Endothelial cell of umbilical vein (primary cell): ENCODE measurements at regions not wholly inside any gene's neighbourhood (a gene's known extent, or its start where the extent isn't known, plus 50 kb on each side); places are given as distances from the start of the nearest gene placed in this dataset.

ENCODE experiments used
- JUN ChIP-seq: IDR thresholded peaks from 2 replicates; pipeline ENCODE4 v1.6.1; 2011; ENCODE audit warnings: borderline replicate concordance, low read depth; ENCODE audit not compliant: insufficient read length, insufficient read depth
- POLR2AphosphoS5 ChIP-seq: IDR thresholded peaks from 2 replicates; pipeline ENCODE4 v1.6.1; 2012; ENCODE audit warnings: low read depth, mild to moderate bottlenecking, control low read depth, low read length, moderate library complexity; ENCODE audit not compliant: insufficient read depth
- TF ChIP-seq, protein P1 (sequence below), 2 donors: IDR thresholded peaks; 1 replicate in 1 of 2; 2 replicates in 1 of 2; pipeline ENCODE4 v1.5.1; 2011; ENCODE audit warnings: low read length in 2 of 2, mild to moderate bottlenecking in 2 of 2, moderate library complexity in 2 of 2, control low read depth in 1 of 2, inconsistent platforms in 1 of 2, low read depth in 1 of 2; ENCODE audit not compliant: insufficient read depth in 1 of 2; ENCODE audit errors: extremely low read depth in 1 of 2

GRCh38 chr1:74858136-74858535 lies 125.2 kb downstream of the TYW3 start:
- TF ChIP-seq, protein P1, sequence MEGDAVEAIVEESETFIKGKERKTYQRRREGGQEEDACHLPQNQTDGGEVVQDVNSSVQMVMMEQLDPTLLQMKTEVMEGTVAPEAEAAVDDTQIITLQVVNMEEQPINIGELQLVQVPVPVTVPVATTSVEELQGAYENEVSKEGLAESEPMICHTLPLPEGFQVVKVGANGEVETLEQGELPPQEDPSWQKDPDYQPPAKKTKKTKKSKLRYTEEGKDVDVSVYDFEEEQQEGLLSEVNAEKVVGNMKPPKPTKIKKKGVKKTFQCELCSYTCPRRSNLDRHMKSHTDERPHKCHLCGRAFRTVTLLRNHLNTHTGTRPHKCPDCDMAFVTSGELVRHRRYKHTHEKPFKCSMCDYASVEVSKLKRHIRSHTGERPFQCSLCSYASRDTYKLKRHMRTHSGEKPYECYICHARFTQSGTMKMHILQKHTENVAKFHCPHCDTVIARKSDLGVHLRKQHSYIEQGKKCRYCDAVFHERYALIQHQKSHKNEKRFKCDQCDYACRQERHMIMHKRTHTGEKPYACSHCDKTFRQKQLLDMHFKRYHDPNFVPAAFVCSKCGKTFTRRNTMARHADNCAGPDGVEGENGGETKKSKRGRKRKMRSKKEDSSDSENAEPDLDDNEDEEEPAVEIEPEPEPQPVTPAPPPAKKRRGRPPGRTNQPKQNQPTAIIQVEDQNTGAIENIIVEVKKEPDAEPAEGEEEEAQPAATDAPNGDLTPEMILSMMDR (IDR thresholded peaks at IDR 0.05; ENCODE audit: extremely low read depth in 1 of 2, insufficient read depth in 1 of 2, low read depth in 1 of 2, low read length in 2 of 2), result no peak
- TF ChIP-seq JUN (no peak), POLR2AphosphoS5 (no peak)
